ENCODE measurements at regions not wholly inside any gene's neighbourhood (a gene's known extent, or its start where the extent isn't known, plus 50 kb on each side); places are given as distances from the start of the nearest gene placed in this dataset.
"Not testable (repeated sequence)": the region's sequence is repeated elsewhere in the genome, so short reads cannot be mapped to it uniquely, and the experiment has no call there.

DNA sequence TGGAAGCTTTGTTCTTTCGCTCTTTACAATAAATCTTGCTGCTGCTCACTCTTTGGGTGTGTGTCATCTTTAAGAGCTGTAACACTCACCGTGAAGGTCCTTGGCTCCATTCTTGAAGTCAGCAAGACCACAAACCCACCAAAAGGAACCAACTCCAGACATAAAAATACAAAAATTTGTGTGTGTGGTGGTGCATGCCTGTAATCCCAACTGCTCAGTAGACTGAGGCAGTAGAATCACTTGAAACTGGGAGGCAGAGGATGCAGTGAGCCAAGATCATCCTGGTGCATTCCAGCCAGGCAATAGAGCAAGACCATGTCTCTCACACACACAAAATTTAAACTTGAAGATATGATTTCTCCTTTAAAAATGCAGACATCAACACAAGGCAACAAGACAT lies 1431.7 kb upstream of the B3GALT2 start:
- no peak for DNase-seq

DNA sequence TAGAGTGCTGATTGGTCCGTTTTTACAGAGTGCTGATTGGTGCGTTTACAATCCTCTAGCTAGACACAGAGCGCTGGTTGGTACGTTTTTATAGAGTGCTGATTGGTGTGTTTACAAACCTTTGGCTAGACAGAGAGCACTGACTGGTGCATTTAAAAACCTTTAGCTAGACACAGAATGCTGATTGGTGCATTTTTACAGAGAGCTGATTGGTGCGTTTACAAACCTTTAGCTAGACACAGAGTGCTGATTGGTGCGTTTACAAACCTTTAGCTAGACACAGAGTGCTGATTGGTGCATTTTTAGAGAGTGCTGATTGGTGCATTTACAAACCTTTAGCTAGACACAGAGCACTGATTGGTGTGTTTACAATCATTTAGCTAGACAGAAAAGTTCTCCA lies 1430.9 kb upstream of the B3GALT2 start:
- not testable (repeated sequence) for DNase-seq

DNA sequence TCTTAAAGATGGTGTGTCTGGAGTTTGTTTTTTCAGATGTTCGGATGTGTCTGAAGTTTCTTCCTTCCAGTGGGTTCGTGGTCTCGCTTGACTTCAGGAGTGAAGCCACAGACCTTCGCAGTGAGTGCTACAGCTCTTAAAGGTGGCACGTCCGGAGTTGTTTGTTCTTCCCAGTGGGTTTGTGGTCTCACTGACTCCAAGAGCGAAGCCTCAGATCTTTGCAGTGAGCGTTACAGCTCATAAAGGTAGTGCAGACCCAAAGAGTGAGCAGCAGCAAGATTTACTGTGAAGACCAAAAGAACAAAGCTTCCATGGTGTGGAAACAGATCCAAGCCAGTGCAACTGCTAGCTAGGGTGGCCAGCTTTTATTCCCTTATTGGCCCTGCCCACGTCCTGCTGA lies 1430.4 kb upstream of the B3GALT2 start:
- DNase-seq = no peak

DNA sequence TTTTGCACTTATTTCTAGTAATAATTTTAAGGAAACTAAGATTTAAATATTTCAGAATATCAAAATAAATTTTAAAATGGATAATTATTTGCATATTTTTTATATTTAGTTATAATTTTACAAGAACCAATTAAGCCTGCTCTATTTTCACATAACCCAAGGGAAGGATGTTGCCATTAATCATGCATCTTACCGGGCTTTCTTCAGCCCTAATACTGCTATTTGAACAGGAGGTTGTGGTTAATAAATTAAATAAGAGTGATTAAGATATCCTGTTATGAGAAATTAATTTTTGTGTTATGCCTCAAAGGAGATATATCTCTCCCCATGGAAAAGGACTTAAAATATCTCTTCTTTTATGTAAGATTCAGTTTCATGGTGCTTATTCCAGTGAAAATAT lies 1415.8 kb upstream of the B3GALT2 start:
- DNase-seq = no peak

DNA sequence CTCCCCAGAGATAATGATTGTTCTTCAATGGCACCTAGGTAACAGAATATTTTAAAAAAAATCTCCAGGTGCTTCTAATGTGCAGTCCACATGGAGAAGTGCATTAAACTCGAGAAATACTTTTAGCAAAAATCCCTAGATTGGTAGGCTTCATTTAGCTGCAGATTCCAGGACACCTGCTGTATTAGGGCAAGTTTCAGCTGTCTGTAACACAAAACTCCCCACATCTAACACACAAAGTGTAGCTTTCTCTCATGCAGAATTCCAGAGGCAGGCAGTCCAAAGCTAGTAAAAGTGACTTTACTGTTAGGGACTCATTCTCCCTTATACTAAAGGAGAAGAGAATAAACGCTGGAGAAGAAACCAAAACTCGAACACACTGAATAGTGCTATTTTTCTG lies 1414.3 kb upstream of the B3GALT2 start:
- no peak for DNase-seq

DNA sequence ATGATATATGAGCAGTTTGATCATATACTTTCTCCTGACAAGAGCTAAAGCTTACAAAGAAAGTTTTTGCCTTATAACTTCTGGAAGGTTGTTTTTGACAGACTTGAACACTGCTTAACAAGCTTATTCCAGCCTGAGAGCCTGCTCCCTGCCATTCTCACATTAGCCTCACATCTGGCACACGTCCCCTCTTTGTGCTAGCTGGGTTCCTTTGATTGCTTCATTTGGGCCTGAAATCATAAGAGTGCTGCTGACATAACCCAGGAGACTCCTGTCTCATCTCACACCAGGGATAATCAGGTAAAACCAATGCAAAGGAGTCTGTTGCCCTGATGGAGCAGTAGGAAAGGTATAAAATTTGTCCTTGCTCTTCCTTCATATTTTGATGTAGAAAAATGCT lies 1411.7 kb upstream of the B3GALT2 start:
- no peak for DNase-seq

DNA sequence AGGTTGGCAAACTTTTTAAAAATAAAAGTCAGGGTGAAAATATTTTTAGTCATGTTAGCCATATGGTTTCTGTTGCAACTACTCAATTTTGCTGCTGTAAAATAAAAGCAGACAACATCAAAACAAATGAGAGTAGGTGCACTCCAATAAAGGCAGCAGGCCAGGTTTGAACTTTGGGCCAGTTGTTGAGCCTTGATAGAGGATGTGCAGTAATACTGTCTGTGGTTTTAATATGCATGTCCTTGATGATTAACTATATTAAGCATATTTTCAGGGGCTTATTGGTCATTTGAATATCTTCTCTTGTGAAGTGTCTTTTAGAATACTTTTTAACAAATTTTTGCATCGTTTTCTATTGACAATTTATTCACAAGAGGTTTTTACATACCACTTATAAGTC lies 1399.9 kb upstream of the B3GALT2 start:
- DNase-seq = no peak

DNA sequence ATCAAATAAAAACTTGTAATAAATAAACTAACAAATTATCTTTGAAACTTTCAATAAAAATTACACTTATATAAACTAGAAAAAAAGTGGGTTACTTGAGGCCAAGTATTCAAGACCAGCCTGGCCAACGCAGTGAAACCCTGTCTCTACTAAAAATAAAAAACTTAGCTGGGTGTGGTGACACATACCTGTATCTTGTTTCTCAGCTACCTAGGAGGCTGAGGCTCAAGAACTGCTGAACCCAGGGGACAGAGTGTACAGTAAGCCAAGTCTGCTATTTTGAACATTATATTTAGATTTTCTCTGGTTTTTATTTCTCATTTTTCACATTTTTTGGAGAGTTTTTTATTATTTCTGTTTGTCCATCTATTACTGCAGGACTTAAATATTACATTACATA lies 1397.6 kb upstream of the B3GALT2 start:
- no peak for DNase-seq

DNA sequence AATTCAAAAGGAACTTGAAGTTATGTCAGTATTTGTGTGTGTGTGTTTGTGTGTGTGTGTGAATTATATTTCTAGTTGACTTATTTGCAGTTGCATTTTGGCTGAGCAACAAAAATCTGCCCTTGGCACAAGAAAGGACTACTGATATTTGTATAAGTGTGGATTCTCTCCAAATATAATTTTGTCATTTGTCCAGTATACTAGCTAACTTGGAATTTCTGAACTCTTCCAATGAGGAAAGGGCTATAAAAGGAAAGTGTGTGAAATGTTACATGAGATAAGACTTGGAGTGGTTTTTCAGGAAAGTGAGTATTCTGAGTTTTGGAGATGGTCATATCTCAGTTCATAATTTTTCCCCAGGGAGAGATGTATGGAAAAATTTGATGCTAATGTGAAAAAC lies 1384.1 kb upstream of the B3GALT2 start:
- no peak for DNase-seq

DNA sequence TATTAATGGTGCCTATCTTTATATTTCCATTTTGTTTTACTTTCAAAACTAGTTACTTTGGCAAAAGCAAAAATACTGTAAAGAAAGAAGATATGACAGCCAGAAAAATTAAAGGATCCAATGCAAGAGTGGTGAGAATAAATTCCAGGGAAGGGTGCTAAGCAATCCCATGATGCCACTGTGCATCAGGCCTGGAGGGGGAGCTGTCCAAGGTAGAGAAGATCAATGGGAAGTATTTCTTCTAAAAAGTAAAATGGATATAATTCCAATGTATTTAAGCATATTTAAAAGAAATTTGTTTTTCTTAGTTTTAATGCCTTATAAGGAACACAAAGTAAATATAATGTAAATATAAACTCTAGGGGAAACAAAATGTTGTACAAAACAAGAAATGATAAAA lies 1382.2 kb upstream of the B3GALT2 start:
- peak; percentile 14 for DNase-seq

DNA sequence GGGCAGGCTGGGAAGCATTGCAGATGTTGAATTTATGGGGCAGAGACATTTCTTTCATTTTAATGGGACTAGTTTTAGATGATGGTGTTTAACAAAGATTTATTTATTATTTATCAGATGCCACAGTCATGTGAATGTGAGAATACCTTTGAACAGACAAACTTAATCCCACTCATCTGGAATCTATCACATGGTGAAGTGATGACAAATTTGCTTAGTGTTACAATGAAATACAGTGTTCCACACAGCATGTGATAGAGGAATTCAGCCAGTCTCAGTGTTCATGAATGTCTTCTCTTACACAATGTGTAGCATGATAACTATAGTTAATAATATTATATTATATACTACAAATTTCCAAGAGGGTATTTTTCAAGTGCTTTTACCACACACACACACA lies 1361.7 kb upstream of the B3GALT2 start:
- DNase-seq = no peak

DNA sequence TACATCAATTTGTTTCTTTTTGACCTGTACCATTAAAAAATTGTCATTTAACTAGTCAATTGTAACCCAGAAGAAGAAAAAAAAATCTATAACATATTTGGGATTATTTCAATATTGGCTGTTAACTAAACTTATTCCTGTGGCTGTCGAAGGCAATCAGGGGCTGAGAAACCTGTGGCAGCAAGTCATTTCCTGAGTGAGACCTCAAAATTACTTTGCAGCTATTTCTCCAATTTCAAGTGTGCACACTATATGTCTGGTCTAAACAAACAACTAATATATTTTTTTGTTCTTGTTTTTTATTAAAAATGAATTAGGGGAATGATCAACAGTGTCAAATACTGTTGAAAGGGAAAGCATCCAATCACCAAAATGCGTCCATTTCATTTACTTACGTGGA lies 1357.6 kb upstream of the B3GALT2 start:
- no peak for DNase-seq

DNA sequence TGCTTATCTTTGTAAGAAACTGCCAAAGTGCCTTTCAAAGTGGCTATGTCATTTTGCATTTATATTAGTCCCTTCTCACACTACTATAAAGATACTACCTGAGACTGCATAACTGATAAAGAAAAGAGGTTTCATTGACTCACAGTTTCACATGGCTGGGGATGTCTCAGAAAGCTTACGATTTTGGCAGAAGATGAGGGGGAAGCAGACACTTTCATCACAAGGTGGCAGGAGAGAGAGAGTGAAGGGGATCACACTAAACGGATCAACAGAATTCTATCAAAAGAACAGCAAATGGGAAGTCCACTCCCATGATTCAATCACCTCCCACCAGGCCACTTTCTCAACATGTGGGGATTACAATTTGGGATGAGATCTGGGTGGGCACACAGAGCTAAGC lies 1352.0 kb upstream of the B3GALT2 start:
- DNase-seq = no peak

DNA sequence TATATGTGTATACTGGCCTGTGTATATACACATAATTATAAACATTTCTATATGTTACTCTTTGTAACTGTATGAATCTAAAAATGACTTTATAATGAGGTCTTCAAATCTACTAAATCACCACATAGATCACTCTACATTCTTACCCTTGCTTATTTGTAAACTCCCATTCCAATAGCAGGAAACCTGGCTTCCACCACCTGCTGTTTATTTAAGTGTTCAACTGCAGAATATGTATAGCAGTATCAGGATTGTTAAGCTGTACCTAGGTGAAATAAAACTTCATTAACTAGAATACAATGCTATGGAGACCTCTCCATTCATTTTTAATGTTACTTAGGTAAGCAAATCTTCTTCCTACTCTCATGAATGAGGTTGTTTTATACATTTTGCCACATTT lies 1351.1 kb upstream of the B3GALT2 start:
- no peak for DNase-seq

DNA sequence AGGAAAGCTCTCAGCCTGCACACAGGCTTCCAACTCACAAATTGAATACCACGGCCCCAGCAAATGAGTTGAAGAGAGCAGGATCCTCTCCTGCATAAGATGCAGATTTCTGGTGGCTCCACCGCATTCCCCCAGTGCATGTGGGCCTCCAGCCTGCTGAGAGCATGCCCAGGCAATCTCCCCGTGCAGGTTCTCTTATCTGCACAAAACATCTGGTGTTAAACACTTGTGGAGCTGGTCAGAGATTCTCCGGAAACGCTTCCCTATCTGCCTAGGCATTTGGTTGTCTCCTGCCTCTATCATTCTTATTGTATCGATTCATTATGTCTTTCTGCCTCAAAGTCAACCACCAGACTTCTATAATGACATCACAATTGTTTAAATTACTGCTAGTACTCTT lies 1349.0 kb upstream of the B3GALT2 start:
- peak; percentile 25 for DNase-seq

DNA sequence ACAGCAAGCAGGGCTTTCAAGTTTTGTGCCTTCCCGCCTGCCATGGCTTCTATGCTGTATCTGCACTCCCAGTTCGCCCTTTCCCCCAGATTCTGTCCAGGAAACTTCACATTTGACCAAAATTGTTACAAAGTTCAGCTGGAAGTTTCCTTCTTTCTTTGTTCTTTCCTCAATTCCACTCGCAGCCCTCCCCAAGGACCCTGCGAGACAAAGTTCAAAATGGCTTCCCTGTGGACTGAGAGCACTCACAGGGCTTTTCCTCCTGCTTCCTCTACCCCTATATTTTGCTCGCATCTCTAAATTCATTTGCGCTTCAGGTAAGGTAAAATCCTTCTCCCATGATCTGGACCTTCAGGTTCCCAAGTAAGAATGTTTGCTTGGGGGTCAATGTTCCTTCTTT lies 1348.4 kb upstream of the B3GALT2 start:
- DNase-seq = no peak

DNA sequence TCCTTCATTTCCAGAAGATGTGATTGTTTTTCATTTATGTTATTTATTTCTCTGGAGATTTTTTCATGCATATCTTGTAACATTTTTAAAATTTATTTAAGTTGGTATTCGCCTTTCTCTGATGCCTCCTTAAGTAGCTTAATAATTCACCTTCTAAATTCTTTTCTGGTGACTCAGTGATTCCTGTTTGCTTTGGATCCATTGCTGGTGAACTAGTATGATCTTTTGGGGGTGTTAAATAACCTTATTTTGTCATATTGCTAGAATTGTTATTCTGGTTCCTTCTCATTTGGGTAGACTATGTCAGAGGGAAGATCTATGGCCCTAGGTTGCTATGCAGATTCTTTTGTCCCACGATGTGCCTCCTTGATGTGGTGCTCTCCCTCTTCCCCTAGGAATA lies 1347.2 kb upstream of the B3GALT2 start:
- no peak for DNase-seq

DNA sequence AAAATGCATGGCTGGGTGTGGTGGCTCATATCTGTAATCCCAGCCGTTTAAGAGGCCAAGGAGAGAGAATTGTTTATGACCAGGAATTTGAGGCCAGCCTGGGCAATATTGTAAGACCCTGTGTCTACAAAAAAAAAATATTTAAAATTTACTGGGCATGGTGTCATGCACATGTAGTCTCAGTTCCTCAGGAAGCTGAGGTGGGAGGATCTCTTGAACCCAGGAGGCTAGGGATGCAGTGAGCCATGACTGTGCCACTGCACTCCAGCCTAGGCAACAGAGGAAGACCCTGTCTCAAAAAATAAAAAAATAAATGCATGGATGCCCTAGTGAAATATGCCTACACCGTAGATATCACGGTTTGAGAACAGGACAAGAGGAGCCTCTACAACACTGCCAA lies 1331.2 kb upstream of the B3GALT2 start:
- DNase-seq = no peak

DNA sequence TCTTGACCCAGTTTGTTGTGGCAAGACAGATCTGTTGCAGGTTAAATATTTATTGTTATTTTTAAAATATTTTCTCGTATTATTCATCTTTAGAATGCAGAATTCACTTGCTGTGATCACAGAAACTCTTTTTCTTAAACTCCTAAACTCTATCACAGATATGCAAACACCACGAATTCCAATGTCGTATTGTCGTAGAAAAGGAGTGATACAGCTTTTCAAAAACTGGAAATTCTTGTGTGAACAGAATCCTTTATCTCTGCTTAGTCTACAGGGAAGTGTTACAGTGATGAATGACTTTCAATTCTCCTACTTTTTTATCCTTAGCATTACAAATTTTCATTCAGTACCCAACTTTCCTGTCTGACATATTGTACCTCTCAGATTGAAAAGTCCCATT lies 1329.5 kb upstream of the B3GALT2 start:
- peak; percentile 15 for DNase-seq

DNA sequence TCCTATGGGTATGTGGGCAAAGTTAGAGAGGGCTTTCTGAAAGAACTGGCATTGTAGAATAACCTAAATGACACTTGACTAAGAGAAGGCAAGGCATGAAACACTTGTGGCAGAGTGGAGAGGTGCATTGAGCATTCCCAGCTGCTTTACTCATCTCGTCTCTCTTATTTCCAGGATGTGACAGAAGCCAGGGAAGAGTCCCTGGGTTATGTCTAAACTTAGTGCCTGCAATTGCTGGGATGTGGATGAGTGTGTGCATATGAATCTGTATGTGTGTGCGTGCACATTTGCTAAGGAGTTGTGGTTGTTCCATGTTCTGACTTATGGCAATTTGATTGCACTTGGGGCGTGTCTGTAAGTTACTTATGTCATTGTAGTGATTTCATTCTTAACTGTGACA lies 1326.5 kb upstream of the B3GALT2 start:
- DNase-seq = peak; percentile 14

DNA sequence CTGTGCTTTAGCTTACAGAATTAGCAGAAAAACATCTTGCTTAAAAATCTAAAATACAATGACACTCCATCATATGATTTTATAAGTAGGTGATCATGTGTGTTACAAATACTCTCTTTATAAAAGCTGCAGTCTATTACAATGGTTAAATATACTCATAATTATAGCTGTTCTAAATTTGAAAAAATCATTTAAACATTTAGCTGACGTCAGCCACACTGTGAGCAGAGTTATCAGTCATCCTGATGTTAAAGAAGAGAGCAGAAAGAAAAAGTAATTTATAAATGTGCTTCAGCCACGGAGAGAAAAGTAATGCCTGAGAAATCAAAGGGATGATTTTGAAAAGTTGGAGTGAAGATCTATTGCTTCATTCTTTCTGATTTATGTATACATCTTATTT lies 1325.9 kb upstream of the B3GALT2 start:
- no peak for DNase-seq

DNA sequence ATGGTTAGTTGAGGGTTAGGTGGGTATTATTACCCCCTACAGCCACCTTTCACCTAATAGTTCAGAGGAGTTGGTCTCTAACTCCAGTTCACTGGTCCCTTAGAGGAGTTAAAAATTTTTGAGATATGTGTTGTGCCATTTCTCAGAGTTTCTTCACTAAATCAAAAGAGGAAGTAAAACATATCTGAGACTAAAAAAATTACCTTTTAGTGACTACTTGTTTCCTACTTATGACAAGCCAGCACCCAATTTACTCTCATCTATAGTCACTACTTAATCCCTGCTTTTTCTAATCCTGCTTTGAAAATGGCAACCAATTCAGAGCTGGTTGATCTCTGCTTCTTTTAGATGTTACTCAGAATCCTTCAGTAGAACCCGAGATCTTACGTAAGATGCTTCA lies 1316.8 kb upstream of the B3GALT2 start:
- no peak for DNase-seq

DNA sequence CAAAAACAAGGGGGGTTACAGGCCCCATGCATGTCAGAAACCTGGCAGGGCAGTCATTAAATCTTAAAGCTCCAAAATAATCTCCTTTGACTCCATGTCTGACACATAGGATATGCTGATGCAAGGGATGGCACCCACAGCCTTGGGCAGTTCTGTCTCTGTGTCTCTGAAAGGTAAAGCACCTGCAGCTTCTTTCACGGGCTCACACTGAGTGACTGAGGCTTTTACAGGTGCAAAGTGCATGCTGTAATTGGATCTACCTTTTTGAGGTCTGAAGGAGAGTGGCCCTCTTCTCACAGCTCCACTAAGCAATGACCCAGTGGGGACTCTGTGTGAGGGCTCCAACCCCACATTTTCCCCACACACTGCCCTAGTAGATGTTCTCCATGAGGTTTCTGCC lies 1309.0 kb upstream of the B3GALT2 start:
- no peak for DNase-seq

DNA sequence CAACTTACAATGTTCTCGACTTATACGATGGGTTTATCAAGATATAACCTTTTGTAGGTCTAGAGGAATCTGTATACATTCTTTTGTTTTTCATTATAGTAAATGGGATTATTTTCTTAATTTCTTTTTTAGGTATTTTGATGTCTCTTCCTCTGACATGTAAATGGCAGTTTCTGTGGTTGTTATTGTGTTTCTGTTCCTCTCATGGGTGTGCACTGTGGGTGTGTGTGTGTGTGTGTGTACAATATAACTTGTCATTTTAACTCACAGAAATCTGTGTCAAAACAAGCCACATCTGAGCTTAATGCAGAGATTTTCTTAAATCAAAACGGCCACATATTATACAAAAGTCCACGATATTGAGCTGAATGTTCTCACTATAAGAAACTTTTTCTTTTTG lies 1300.8 kb upstream of the B3GALT2 start:
- DNase-seq = no peak

DNA sequence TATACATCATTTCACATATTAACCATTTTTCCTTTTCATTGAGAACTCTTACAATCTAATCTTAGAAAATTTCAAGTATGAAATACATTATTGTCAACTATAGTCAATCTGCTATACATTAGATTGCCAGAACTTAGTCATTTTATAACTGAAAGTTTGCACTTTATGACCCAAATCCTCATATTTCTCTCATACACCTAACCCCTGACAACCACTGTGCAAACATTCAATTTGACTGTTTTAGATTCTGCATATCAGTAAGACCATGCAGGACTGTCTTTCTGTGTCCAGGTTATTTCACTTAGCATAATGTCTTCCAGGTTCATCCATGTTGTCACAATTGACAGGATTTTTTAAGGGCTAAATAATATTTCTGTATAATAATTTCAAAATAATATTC lies 1299.0 kb upstream of the B3GALT2 start:
- DNase-seq = no peak

DNA sequence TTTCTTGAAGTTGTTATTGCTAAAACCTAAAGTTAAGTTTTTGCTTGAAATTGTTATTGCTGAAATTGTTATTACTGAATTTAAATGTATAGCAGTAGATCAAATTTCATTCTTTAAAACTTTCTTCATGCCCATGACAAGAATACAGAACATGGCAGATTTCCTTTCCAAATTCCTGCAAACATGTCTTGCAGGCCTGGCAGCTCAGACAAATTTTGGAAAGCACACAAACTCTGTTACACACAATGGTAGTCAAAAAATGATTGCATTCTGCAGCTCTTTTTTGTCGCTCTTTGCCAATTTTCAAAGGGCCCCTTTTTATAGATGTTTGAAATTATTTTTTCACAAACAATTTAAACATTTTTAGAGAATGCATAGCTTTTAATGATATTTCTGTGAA lies 1292.3 kb upstream of the B3GALT2 start:
- no peak for DNase-seq

Data from EL (cell line).